ENCODE measurements at regions not wholly inside any gene's neighbourhood (a gene's known extent, or its start where the extent isn't known, plus 50 kb on each side); places are given as distances from the start of the nearest gene placed in this dataset.

DNA sequence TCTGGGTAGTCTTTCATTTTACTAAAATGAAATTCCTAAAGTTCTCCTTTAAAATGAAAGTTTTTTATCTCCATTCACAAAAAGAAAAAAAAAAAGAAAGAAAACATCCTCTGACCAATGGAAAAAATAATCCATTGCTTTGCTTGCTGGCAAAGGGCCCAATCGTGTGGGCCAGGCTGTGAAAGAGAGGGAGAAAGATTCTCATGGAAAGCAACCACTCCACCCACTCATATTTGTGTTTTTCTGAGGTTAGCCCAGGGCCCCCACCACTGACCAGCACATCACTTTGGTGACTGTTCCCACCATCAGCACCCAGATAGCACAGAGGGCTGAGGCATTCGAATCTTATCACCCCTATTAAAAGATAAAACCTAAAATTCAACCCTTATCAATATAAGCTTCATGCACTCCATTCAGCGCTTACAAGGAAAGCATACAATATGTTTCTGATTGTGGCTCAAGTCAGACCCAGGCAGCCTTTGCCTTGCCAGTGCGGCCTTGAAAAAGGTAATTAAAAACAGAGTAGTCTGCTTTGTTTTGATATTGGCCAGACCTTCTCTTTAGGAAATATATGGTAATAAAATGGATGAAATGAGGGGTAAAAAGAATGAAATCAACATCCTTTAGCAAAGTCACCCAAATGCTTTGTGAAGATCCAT, 192.8 kb downstream of the ETS1 start:
- Mint-ChIP-seq H3K27ac (ENCODE audit: unreplicated experiment) (no peak overlapping the region), H3K4me3 (ENCODE audit: unreplicated experiment) (no peak overlapping the region)

DNA sequence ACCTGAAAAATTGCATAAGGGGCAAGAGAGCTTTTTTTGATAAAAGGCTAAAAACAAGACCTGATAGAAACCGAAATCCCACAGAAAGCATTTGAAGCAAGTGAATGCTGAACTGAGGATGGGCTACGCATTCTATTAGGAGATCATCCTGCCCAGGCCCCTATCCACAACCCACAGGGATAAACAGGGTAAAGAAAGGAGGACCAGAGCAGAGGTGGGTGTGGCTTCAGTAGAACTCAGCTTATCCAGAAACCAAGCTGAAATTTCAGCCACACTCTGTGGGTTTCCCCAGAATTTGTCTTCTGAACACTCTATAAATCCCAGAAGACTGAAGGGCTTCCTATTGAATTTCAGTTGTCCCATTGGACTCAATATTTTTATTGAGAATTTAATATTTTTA, 195.1 kb downstream of the ETS1 start:
- H3K27me3 Mint-ChIP-seq (ENCODE audit: unreplicated experiment) = peaks cover under 1% of the 10 kb centered on the region
- H3K36me3 Mint-ChIP-seq (ENCODE audit: unreplicated experiment) = no peaks in the 10 kb centered on the region
- peaks cover 2% of the 10 kb centered on the region for H3K9me3 Mint-ChIP-seq (ENCODE audit: unreplicated experiment)
- no peak overlapping the region for H3K27ac Mint-ChIP-seq (ENCODE audit: unreplicated experiment)
- no peak for DNase-seq
- no peak overlapping the region for H3K4me3 Mint-ChIP-seq (ENCODE audit: unreplicated experiment)
- peaks cover 5% of the 10 kb centered on the region for H3K4me1 Mint-ChIP-seq (ENCODE audit: low read depth, unreplicated experiment)
- TF ChIP-seq, protein P1, sequence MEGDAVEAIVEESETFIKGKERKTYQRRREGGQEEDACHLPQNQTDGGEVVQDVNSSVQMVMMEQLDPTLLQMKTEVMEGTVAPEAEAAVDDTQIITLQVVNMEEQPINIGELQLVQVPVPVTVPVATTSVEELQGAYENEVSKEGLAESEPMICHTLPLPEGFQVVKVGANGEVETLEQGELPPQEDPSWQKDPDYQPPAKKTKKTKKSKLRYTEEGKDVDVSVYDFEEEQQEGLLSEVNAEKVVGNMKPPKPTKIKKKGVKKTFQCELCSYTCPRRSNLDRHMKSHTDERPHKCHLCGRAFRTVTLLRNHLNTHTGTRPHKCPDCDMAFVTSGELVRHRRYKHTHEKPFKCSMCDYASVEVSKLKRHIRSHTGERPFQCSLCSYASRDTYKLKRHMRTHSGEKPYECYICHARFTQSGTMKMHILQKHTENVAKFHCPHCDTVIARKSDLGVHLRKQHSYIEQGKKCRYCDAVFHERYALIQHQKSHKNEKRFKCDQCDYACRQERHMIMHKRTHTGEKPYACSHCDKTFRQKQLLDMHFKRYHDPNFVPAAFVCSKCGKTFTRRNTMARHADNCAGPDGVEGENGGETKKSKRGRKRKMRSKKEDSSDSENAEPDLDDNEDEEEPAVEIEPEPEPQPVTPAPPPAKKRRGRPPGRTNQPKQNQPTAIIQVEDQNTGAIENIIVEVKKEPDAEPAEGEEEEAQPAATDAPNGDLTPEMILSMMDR (IDR thresholded peaks at IDR 0.05; ENCODE audit: partially characterized antibody, unreplicated experiment) = no peak

More for the DNA sequence above, 192.8 kb downstream of the ETS1 start:
- Mint-ChIP-seq H3K9me3 (ENCODE audit: unreplicated experiment) (peaks cover 2% of the 10 kb centered on the region), H3K36me3 (ENCODE audit: unreplicated experiment) (no peaks in the 10 kb centered on the region), H3K4me1 (ENCODE audit: low read depth, unreplicated experiment) (peaks cover 3% of the 10 kb centered on the region), H3K27me3 (ENCODE audit: unreplicated experiment) (no peaks in the 10 kb centered on the region)
- no peak for DNase-seq
- TF ChIP-seq, protein P1 (IDR thresholded peaks at IDR 0.05; ENCODE audit: partially characterized antibody, unreplicated experiment) = no peak

DNA sequence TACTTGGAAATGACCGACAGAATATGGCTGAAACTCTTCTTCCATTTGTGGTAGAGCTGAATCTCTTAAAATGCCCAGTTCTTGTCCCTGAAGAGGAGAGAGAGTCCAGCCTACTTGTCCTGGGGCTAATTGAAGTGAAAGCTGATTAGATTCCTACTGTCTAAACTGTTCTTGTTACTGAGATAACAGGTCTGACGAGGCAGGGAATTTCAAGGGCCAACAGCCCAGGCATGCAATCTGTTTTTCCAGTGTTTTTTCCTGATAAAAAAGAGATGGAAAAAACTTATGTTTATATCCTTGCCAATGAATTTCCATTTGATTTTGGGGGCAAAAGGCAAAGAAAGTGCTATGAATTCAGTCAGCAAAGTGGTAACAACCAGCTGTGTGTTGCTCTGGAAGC, 195.5 kb downstream of the ETS1 start:
- peaks cover 2% of the 10 kb centered on the region for H3K27me3 Mint-ChIP-seq (ENCODE audit: unreplicated experiment)
- H3K4me1 Mint-ChIP-seq (ENCODE audit: low read depth, unreplicated experiment) = peaks cover 3% of the 10 kb centered on the region
- no peak overlapping the region for H3K27ac Mint-ChIP-seq (ENCODE audit: unreplicated experiment)
- TF ChIP-seq, protein P1 (IDR thresholded peaks at IDR 0.05; ENCODE audit: partially characterized antibody, unreplicated experiment) = no peak
- no peak for DNase-seq
- no peaks in the 10 kb centered on the region for H3K9me3 Mint-ChIP-seq (ENCODE audit: unreplicated experiment)
- H3K4me3 Mint-ChIP-seq (ENCODE audit: unreplicated experiment) = no peak overlapping the region
- H3K36me3 Mint-ChIP-seq (ENCODE audit: unreplicated experiment) = no peaks in the 10 kb centered on the region

DNA sequence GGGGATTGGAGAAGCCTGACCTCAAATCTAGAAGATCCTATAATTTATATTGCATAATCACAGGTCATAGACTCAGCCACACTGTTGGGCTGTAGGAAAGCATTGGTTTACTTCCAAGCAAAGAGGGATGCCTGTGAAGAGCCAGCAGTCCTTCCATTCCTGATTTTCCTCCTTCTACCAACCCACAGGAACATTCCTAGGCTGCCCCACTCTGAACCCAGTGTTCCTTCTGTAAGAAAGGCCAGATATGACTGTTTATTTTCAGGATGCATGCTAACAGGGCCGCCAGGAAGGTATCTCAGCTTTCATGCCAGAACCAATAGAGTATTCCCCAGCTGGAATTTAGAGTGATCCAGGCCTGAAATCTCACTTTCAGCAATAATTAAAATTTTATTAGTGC, 197.1 kb downstream of the ETS1 start:
- H3K27ac Mint-ChIP-seq (ENCODE audit: unreplicated experiment) = no peak overlapping the region

DNA sequence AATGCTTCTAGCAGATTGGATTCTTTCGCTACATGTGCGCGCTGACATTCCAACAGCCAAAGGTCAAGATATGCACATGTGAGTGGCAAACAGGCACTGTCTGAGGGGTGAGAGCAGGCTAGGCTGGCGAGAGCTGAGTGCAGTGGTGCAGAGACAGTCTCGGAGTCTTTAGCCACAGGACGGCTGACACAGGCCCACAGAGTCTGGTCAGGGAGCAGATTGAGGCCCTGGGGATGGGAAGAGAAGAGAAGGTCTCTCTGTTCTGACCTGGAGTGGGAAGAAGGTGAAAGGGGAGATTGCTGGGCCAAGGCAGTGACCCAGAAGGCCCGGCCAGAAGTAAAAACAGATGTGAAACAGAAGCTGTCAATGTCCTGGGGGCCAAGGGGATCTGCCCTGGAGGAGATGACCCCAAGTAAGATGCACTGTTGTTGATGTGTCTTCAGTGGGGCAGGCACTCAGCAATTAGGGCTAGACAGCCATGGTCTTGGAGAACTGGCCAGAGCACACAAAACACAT, 197.8 kb downstream of the ETS1 start:
- Mint-ChIP-seq H3K9me3 (ENCODE audit: unreplicated experiment) (no peaks in the 10 kb centered on the region), H3K4me1 (ENCODE audit: low read depth, unreplicated experiment) (peaks cover 3% of the 10 kb centered on the region), H3K4me3 (ENCODE audit: unreplicated experiment) (no peak overlapping the region), H3K27me3 (ENCODE audit: unreplicated experiment) (peaks cover 2% of the 10 kb centered on the region), H3K36me3 (ENCODE audit: unreplicated experiment) (no peaks in the 10 kb centered on the region), H3K27ac (ENCODE audit: unreplicated experiment) (no peak overlapping the region)
- TF ChIP-seq, protein P1 (IDR thresholded peaks at IDR 0.05; ENCODE audit: partially characterized antibody, unreplicated experiment) = no peak
- DNase-seq = no peak

More for the DNA sequence above, 197.1 kb downstream of the ETS1 start:
- peaks cover 3% of the 10 kb centered on the region for H3K4me1 Mint-ChIP-seq (ENCODE audit: low read depth, unreplicated experiment)
- TF ChIP-seq, protein P1 (IDR thresholded peaks at IDR 0.05; ENCODE audit: partially characterized antibody, unreplicated experiment) = no peak
- H3K9me3 Mint-ChIP-seq (ENCODE audit: unreplicated experiment) = no peaks in the 10 kb centered on the region
- no peak overlapping the region for H3K4me3 Mint-ChIP-seq (ENCODE audit: unreplicated experiment)
- H3K27me3 Mint-ChIP-seq (ENCODE audit: unreplicated experiment) = peaks cover 2% of the 10 kb centered on the region
- no peaks in the 10 kb centered on the region for H3K36me3 Mint-ChIP-seq (ENCODE audit: unreplicated experiment)
- DNase-seq = no peak
